B cell (primary cell): ENCODE measurements at regions not wholly inside any gene's neighbourhood (a gene's known extent, or its start where the extent isn't known, plus 50 kb on each side); places are given as distances from the start of the nearest gene placed in this dataset.

Experiments used
- CTCF ChIP-seq: fragments of 200-600 bp; IDR thresholded peaks from one replicate; pipeline ENCODE4 v1.8.0; 2022; ENCODE audit warnings: antibody characterized with exemption, mild to moderate bottlenecking
- EZH2 ChIP-seq: IDR thresholded peaks from 2 replicates; pipeline ENCODE4 v1.6.1; 2012; ENCODE audit warnings: borderline replicate concordance, low read depth, mild to moderate bottlenecking, moderate library complexity, low read length; ENCODE audit not compliant: insufficient read depth, poor library complexity, severe bottlenecking

GRCh38 chrX:477441-478012 is 90.8 kb upstream of the PPP2R3B start:
- TF ChIP-seq EZH2, result no peak
- TF ChIP-seq CTCF, result no peak
